ENCODE measurements at regions not wholly inside any gene's neighbourhood (a gene's known extent, or its start where the extent isn't known, plus 50 kb on each side); places are given as distances from the start of the nearest gene placed in this dataset.

DNA sequence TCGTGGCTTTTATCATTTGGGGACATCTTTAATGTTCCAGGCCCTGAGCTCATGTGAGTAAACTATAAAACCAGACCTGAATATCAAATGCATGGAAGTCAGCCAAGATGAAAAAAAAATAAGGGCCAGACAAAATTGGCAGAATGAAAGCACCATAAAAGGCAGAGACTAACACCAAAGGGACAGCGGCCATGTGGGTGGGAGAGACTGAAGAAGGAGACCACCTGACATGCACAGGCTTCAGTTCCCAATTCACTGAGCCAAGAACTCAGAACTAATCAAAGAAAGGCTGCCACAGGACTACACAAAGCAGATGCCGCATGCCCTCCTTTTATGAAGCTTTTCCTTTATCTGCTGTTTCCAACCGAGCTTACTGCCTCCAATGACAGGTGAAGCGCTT, 267.1 kb downstream of the RAD51AP2 start:
- Histone ChIP-seq H2AFZ (no peak overlapping the region), H3K4me3 (no peak overlapping the region), H3K9me3 (ENCODE audit: insufficient read depth, low read depth) (no peaks in the 10 kb centered on the region), H3K27me3 (ENCODE audit: insufficient read depth, low read depth) (no peaks in the 10 kb centered on the region), H3K4me2 (no peak overlapping the region), H4K20me1 (ENCODE audit: insufficient read depth) (no peaks in the 10 kb centered on the region), H3K79me2 (ENCODE audit: low read depth) (no peaks in the 10 kb centered on the region), H3K27ac (no peak overlapping the region), H3K4me1 (replicated peaks; ENCODE audit: insufficient read depth) (no peaks in the 10 kb centered on the region), H3K9me2 (ENCODE audit: insufficient read depth) (no peaks in the 10 kb centered on the region), H3K36me3 (ENCODE audit: low read depth) (no peaks in the 10 kb centered on the region), H3F3A (ENCODE audit: insufficient read depth, low read depth) (no peaks in the 10 kb centered on the region)
- no peak for TF ChIP-seq EZH2 (IDR thresholded peaks at IDR 0.05; ENCODE audit: low read depth)
- TF ChIP-seq, protein P1, sequence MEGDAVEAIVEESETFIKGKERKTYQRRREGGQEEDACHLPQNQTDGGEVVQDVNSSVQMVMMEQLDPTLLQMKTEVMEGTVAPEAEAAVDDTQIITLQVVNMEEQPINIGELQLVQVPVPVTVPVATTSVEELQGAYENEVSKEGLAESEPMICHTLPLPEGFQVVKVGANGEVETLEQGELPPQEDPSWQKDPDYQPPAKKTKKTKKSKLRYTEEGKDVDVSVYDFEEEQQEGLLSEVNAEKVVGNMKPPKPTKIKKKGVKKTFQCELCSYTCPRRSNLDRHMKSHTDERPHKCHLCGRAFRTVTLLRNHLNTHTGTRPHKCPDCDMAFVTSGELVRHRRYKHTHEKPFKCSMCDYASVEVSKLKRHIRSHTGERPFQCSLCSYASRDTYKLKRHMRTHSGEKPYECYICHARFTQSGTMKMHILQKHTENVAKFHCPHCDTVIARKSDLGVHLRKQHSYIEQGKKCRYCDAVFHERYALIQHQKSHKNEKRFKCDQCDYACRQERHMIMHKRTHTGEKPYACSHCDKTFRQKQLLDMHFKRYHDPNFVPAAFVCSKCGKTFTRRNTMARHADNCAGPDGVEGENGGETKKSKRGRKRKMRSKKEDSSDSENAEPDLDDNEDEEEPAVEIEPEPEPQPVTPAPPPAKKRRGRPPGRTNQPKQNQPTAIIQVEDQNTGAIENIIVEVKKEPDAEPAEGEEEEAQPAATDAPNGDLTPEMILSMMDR (conservative IDR thresholded peaks at IDR 0.05): no peak
- ChIA-PET POLR2A (ENCODE audit: unreplicated experiment) (no interaction called here), CTCF (no interaction called here)
- BruUV-seq (replicated peaks): no TSS peak
- intact Hi-C loops (cut with micrococcal nuclease; ENCODE audit: unreplicated experiment): no loop called here
- DNase-seq: no peak

DNA sequence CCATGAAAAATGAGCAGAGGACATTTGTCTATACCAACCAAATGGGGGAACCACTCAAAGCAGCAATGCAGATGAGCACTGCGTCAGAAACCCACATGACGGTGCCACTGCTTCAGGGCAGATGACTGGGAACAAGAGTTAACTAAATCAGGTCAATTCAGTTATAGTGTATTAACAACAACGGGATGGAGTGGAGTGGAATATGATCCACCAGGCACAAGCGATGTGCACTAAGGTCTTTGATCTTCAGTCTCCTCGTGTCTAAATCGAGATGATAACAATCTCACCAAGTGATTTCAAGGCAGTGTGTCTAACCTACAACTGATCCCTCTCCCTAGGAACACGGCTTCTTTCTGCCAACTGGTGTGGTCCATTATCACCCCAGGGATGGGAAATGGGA, 269.0 kb downstream of the RAD51AP2 start:
- TF ChIP-seq, protein P1 (conservative IDR thresholded peaks at IDR 0.05): no peak
- no peak for TF ChIP-seq EZH2 (IDR thresholded peaks at IDR 0.05; ENCODE audit: low read depth)
- Histone ChIP-seq H2AFZ (no peak overlapping the region), H4K20me1 (ENCODE audit: insufficient read depth) (no peaks in the 10 kb centered on the region), H3K79me2 (ENCODE audit: low read depth) (no peaks in the 10 kb centered on the region), H3F3A (ENCODE audit: insufficient read depth, low read depth) (no peaks in the 10 kb centered on the region), H3K36me3 (ENCODE audit: low read depth) (no peaks in the 10 kb centered on the region), H3K9me2 (ENCODE audit: insufficient read depth) (no peaks in the 10 kb centered on the region), H3K4me2 (no peak overlapping the region), H3K27me3 (ENCODE audit: insufficient read depth, low read depth) (no peaks in the 10 kb centered on the region), H3K4me3 (no peak overlapping the region), H3K9me3 (ENCODE audit: insufficient read depth, low read depth) (no peaks in the 10 kb centered on the region), H3K27ac (no peak overlapping the region), H3K4me1 (replicated peaks; ENCODE audit: insufficient read depth) (no peaks in the 10 kb centered on the region)
- DNase-seq: no peak
- ChIA-PET CTCF (no interaction called here), POLR2A (ENCODE audit: unreplicated experiment) (no interaction called here)
- BruUV-seq (replicated peaks): no TSS peak
- intact Hi-C loops (cut with micrococcal nuclease; ENCODE audit: unreplicated experiment): no loop called here

DNA sequence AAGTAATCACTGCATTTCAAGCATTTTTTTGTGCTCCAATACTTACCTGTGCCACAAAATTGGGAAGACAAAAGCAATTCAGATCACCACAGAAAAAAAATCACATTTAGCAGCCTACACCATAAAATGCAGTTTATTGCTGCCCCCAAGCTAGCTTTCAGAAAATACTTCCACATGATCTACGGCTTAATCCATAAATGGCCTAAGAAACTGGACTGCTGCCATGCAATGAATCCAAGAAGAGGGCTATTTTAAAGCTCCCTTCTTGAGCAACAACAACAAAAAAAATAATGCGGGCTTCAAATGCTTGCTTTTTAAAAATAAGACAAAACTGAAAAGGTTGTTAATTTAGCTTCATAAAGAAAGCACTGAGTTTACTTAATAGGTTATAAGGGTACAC, 272.3 kb downstream of the RAD51AP2 start:
- Histone ChIP-seq H3K79me2 (ENCODE audit: low read depth) (no peaks in the 10 kb centered on the region), H3K36me3 (ENCODE audit: low read depth) (no peaks in the 10 kb centered on the region), H3K9me2 (ENCODE audit: insufficient read depth) (no peaks in the 10 kb centered on the region), H3K4me2 (no peak overlapping the region), H3F3A (ENCODE audit: insufficient read depth, low read depth) (no peaks in the 10 kb centered on the region; the same call in 1 of the 2 replicates), H3K27me3 (ENCODE audit: insufficient read depth, low read depth) (no peaks in the 10 kb centered on the region), H4K20me1 (ENCODE audit: insufficient read depth) (no peaks in the 10 kb centered on the region), H3K27ac (no peak overlapping the region), H2AFZ (no peak overlapping the region), H3K4me1 (replicated peaks; ENCODE audit: insufficient read depth) (no peaks in the 10 kb centered on the region), H3K4me3 (no peak overlapping the region), H3K9me3 (ENCODE audit: insufficient read depth, low read depth) (no peaks in the 10 kb centered on the region)
- ChIA-PET CTCF (no interaction called here), POLR2A (ENCODE audit: unreplicated experiment) (no interaction called here)
- TF ChIP-seq, protein P1 (conservative IDR thresholded peaks at IDR 0.05): no peak
- no peak for TF ChIP-seq EZH2 (IDR thresholded peaks at IDR 0.05; ENCODE audit: low read depth)
- BruUV-seq (replicated peaks): no TSS peak
- no peak for DNase-seq
- intact Hi-C loops (cut with micrococcal nuclease; ENCODE audit: unreplicated experiment): no loop called here

Data from PC-9 (cell line).